Breast epithelium (tissue), 4 donors: ENCODE measurements at regions not wholly inside any gene's neighbourhood (a gene's known extent, or its start where the extent isn't known, plus 50 kb on each side); places are given as distances from the start of the nearest gene placed in this dataset.

ENCODE experiments used
- DNase-seq, 2 donors: peaks; one replicate each; pipeline ENCODE4 v3.0.0-alpha.2; 2019; ENCODE audit warnings: low spot score in 2 of 2
- H3K27ac ChIP-seq, 2 donors: fragments of 200-600 bp; sonication (generic) in 1 of 2; one replicate each; pipeline ENCODE4 v1.5.1; 2016 to 2019; ENCODE audit warnings: mild to moderate bottlenecking in 1 of 2
- H3K27me3 ChIP-seq, 2 donors: fragments of 200-600 bp; sonication (generic) in 1 of 2; one replicate each; pipeline versions ENCODE4 v1.5.1 to v1.6.0; 2017 to 2019; ENCODE audit warnings: control low read depth in 1 of 2, mild to moderate bottlenecking in 1 of 2
- H3K36me3 ChIP-seq: fragments of 200-600 bp; one replicate; pipeline ENCODE4 v1.5.1; 2019
- H3K4me1 ChIP-seq, 2 donors: fragments of 200-600 bp; sonication (generic); one replicate each; pipeline ENCODE4 v1.5.1; 2016 to 2019; ENCODE audit warnings: control low read depth in 1 of 2
- H3K4me3 ChIP-seq, 3 donors: fragments of 200-600 bp; sonication (generic); 1 replicate in 2 of 3; 2 replicates in 1 of 3; pipeline ENCODE4 v1.5.1; 2016 to 2019; ENCODE audit warnings: mild to moderate bottlenecking in 3 of 3, moderate library complexity in 2 of 3
- H3K9me3 ChIP-seq, 2 donors: fragments of 200-600 bp; sonication (generic) in 1 of 2; one replicate each; pipeline ENCODE4 v1.5.1; 2016 to 2019; ENCODE audit warnings: control low read depth in 1 of 2
- POLR2A ChIP-seq: fragments of 450-650 bp; IDR thresholded peaks from one replicate; pipeline ENCODE4 v1.6.1; 2016; ENCODE audit warnings: antibody characterized with exemption, mild to moderate bottlenecking, moderate library complexity
- POLR2AphosphoS5 ChIP-seq, 3 donors: sonication (generic); formaldehyde crosslinking; IDR thresholded peaks; one replicate each; pipeline ENCODE4 v1.6.1; 2017; ENCODE audit warnings: antibody characterized with exemption in 3 of 3
- intact Hi-C: fragments of 100-400 bp; cut with DNase I; formaldehyde crosslinking; loops from one replicate; pipeline ENCODE4 v1.15.1; 2023; ENCODE audit warnings: low total_unique reads
- TF ChIP-seq, protein P1 (sequence below), 3 donors: fragments of 450-650 bp; IDR thresholded peaks; one replicate each; pipeline ENCODE4 v1.5.1; 2016 to 2017; ENCODE audit warnings: antibody characterized with exemption in 3 of 3, mild to moderate bottlenecking in 3 of 3, moderate library complexity in 3 of 3

- H3K4me3 ChIP-seq = no peak overlapping the region
- DNase-seq = no peak
- H3K9me3 ChIP-seq = no peaks in the 10 kb centered on the region
- no peaks in the 10 kb centered on the region for H3K27me3 ChIP-seq
- intact Hi-C loops = no loop called here
- no peak overlapping the region for H3K27ac ChIP-seq
- H3K36me3 ChIP-seq = no peaks in the 10 kb centered on the region
- TF ChIP-seq POLR2AphosphoS5 (IDR thresholded peaks at IDR 0.05) = no peak
- no peaks in the 10 kb centered on the region for H3K4me1 ChIP-seq
Observed at GRCh38 chr7:47215640-47216039, 366.3 kb downstream of the TNS3 start.

DNA sequence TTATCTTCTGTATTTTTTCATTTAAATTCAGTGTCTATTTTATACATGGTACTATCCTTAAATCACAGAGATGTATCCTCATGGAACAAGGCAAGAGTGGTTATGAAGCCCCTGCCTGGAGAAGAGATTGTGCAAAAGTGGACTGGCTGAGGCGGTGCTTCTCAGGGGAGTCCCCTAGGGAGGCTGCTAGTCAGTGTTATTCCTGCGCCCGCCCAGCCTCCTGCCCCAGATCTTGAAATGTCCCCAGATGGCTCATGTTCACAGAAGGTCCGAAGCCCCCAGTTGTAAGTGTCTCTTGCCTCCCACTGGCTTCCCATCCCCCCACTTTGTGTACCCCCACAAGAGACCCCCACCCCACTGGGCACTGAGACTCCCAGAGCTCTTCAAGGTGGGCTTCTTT is 366.9 kb downstream of the TNS3 start:
- no peaks in the 10 kb centered on the region for H3K36me3 ChIP-seq
- no peaks in the 10 kb centered on the region for H3K9me3 ChIP-seq
- no peaks in the 10 kb centered on the region for H3K27me3 ChIP-seq
- H3K27ac ChIP-seq = no peak overlapping the region
- no peak for DNase-seq
- TF ChIP-seq, protein P1, sequence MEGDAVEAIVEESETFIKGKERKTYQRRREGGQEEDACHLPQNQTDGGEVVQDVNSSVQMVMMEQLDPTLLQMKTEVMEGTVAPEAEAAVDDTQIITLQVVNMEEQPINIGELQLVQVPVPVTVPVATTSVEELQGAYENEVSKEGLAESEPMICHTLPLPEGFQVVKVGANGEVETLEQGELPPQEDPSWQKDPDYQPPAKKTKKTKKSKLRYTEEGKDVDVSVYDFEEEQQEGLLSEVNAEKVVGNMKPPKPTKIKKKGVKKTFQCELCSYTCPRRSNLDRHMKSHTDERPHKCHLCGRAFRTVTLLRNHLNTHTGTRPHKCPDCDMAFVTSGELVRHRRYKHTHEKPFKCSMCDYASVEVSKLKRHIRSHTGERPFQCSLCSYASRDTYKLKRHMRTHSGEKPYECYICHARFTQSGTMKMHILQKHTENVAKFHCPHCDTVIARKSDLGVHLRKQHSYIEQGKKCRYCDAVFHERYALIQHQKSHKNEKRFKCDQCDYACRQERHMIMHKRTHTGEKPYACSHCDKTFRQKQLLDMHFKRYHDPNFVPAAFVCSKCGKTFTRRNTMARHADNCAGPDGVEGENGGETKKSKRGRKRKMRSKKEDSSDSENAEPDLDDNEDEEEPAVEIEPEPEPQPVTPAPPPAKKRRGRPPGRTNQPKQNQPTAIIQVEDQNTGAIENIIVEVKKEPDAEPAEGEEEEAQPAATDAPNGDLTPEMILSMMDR (IDR thresholded peaks at IDR 0.05) = no peak
- TF ChIP-seq POLR2A (no peak), POLR2AphosphoS5 (IDR thresholded peaks at IDR 0.05) (no peak)
- intact Hi-C loops = no loop called here
- H3K4me3 ChIP-seq = no peak overlapping the region
- no peaks in the 10 kb centered on the region for H3K4me1 ChIP-seq

GRCh38 chr7:47213276-47213675 is 368.6 kb downstream of the TNS3 start:
- H3K27ac ChIP-seq = no peak overlapping the region
- H3K9me3 ChIP-seq = no peaks in the 10 kb centered on the region
- no peaks in the 10 kb centered on the region for H3K4me1 ChIP-seq
- no peak overlapping the region for H3K4me3 ChIP-seq
- H3K36me3 ChIP-seq = no peaks in the 10 kb centered on the region
- intact Hi-C loops = loop anchor here (5.0 kb wide), 1 partner anchor 324 kb away; no protein-coding TSS in a partner anchor
- TF ChIP-seq POLR2A = no peak
- TF ChIP-seq, protein P1 (IDR thresholded peaks at IDR 0.05) = no peak
- TF ChIP-seq POLR2AphosphoS5 (IDR thresholded peaks at IDR 0.05) = no peak
- H3K27me3 ChIP-seq = no peaks in the 10 kb centered on the region
- DNase-seq = no peak

DNA sequence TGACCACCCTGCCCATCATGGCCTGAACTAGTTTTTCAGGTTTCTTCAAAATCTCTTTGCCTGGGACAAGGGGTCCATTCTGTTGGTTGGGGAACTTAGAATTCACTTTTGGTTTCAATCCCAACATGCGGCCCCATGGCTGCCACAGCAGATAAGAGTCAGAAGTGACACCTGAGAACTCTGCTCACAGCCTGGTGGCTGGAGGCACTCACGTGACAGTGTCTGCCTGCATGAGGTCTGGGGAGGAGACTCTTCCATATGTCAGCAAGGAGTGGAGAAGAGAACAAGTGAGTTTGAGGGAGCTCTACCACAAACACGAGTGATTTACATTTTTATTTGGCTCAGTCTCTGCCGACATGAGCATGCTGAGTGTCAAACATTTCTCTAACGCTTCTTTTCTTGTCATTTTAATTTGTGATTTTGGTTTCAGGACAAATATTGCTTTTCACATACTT is 370.4 kb downstream of the TNS3 start:
- TF ChIP-seq POLR2AphosphoS5 (IDR thresholded peaks at IDR 0.05) (no peak), POLR2A (no peak)
- TF ChIP-seq, protein P1 (IDR thresholded peaks at IDR 0.05) = no peak

DNA sequence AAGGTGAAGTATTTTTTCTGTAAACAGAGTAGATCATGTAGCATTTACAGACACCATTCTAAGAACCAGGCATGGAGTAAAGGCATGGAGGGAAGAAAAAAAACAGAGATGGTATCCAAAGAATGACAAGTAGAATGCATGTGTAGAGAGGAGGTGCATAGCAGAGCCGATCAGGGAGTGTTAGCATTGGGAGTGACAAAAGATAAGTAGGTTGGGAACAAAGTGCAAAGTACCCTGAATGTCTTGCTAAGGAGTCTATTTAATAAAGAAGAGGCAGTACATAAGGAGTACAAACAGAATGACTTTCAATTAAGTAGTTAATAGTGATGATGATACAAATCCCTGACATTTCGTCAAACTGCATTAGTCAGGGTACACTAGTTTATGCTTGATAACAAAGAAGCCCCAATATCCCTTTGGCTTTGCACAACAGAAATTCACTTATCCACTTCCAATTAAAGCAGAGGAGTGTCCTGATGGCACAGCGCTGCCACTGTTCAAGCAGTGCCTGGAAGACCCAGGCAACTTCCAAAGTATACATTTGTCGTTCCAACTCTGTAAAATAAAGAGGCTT is 371.5 kb downstream of the TNS3 start:
- Histone ChIP-seq H3K4me3 (no peak overlapping the region), H3K36me3 (no peaks in the 10 kb centered on the region), H3K4me1 (no peaks in the 10 kb centered on the region), H3K27me3 (no peaks in the 10 kb centered on the region), H3K9me3 (no peaks in the 10 kb centered on the region), H3K27ac (no peak overlapping the region)
- TF ChIP-seq POLR2A (no peak), POLR2AphosphoS5 (IDR thresholded peaks at IDR 0.05) (no peak)
- TF ChIP-seq, protein P1 (IDR thresholded peaks at IDR 0.05) = no peak
- intact Hi-C loops = loop anchor here (5.0 kb wide), 1 partner anchor 327 kb away; no protein-coding TSS in a partner anchor
- DNase-seq = no peak

More for the DNA sequence above, 370.4 kb downstream of the TNS3 start:
- no peak overlapping the region for H3K27ac ChIP-seq
- no peak overlapping the region for H3K4me3 ChIP-seq
- no peaks in the 10 kb centered on the region for H3K36me3 ChIP-seq
- intact Hi-C loops = loop anchor here (5.0 kb wide), 1 partner anchor 326 kb away; no protein-coding TSS in a partner anchor
- no peaks in the 10 kb centered on the region for H3K27me3 ChIP-seq
- no peaks in the 10 kb centered on the region for H3K9me3 ChIP-seq
- H3K4me1 ChIP-seq = no peaks in the 10 kb centered on the region
- DNase-seq = no peak
